Mesenchymal stem cell (in vitro differentiated cells and primary cell): ENCODE measurements at regions not wholly inside any gene's neighbourhood (a gene's known extent, or its start where the extent isn't known, plus 50 kb on each side); places are given as distances from the start of the nearest gene placed in this dataset.

Experiments
- DNase-seq: peaks from one replicate; pipeline ENCODE4 v3.0.0-alpha.2; 2013
- H2AFZ ChIP-seq: one replicate; pipeline ENCODE4 v1.6.1; 2013; ENCODE audit warnings: low read depth, mild to moderate bottlenecking, control low read depth, inconsistent platforms, low read length, moderate library complexity
- H2AK5ac ChIP-seq: 2 replicates; pipeline ENCODE4 v1.6.1; 2013; ENCODE audit warnings: low read length, moderate library complexity, mild to moderate bottlenecking, inconsistent platforms; ENCODE audit not compliant: severe bottlenecking
- H2BK120ac ChIP-seq: one replicate; pipeline ENCODE4 v1.6.1; 2013; ENCODE audit warnings: low read depth, mild to moderate bottlenecking, inconsistent platforms, low read length, moderate library complexity
- H2BK12ac ChIP-seq, 2 experiments: one replicate each; pipeline ENCODE4 v1.6.1; 2013; ENCODE audit warnings: inconsistent platforms in 2 of 2, low read length in 2 of 2, mild to moderate bottlenecking in 2 of 2, moderate library complexity in 2 of 2, control low read depth in 1 of 2
- H2BK15ac ChIP-seq: one replicate; pipeline ENCODE4 v1.6.1; 2013; ENCODE audit warnings: mild to moderate bottlenecking, low read depth, inconsistent platforms; ENCODE audit not compliant: poor library complexity, severe bottlenecking
- H2BK5ac ChIP-seq: 2 replicates; pipeline ENCODE4 v1.6.1; 2013; ENCODE audit warnings: low read depth, mild to moderate bottlenecking, low read length, control low read depth, inconsistent platforms; ENCODE audit not compliant: poor library complexity, severe bottlenecking
- H3K14ac ChIP-seq, 2 experiments: one replicate each; pipeline ENCODE4 v1.6.1; 2013; ENCODE audit warnings: inconsistent platforms in 2 of 2, low read length in 2 of 2, control low read depth in 1 of 2, mild to moderate bottlenecking in 1 of 2, moderate library complexity in 1 of 2
- H3K18ac ChIP-seq, 2 experiments: one replicate each; pipeline ENCODE4 v1.6.1; 2013; ENCODE audit warnings: inconsistent platforms in 2 of 2, low read length in 2 of 2, control low read depth in 1 of 2, low read depth in 1 of 2, mild to moderate bottlenecking in 1 of 2
- H3K23ac ChIP-seq, 2 experiments: one replicate each; pipeline ENCODE4 v1.6.1; 2013; ENCODE audit warnings: inconsistent platforms in 2 of 2, low read length in 2 of 2, mild to moderate bottlenecking in 2 of 2, moderate library complexity in 2 of 2, control low read depth in 1 of 2
- H3K27ac ChIP-seq: 2 replicates; pipeline ENCODE4 v1.5.1; 2013; ENCODE audit warnings: mild to moderate bottlenecking, moderate library complexity, low read length, control low read depth, inconsistent platforms; ENCODE audit not compliant: poor library complexity, severe bottlenecking
- H3K27me3 ChIP-seq, 2 experiments: 2 replicates each; pipeline versions ENCODE4 v1.6.1 to v1.7.0; 2013; ENCODE audit warnings: low read length in 2 of 2, mild to moderate bottlenecking in 2 of 2, moderate library complexity in 2 of 2, control low read depth in 1 of 2, inconsistent platforms in 1 of 2; ENCODE audit not compliant: control insufficient read depth in 1 of 2, insufficient read depth in 1 of 2
- H3K36me3 ChIP-seq, 2 experiments: 2 replicates each; pipeline versions ENCODE4 v1.6.1 to v1.7.0; 2013; ENCODE audit warnings: low read length in 2 of 2, control low read depth in 1 of 2, inconsistent platforms in 1 of 2, low read depth in 1 of 2, mild to moderate bottlenecking in 1 of 2; ENCODE audit not compliant: insufficient read depth in 2 of 2, control insufficient read depth in 1 of 2
- H3K4ac ChIP-seq, 2 experiments: one replicate each; pipeline ENCODE4 v1.6.1; 2013; ENCODE audit warnings: inconsistent platforms in 2 of 2, low read length in 2 of 2, mild to moderate bottlenecking in 2 of 2, moderate library complexity in 2 of 2, control low read depth in 1 of 2, low read depth in 1 of 2
- H3K4me1 ChIP-seq: 2 replicates; pipeline ENCODE4 v1.6.1; 2013; ENCODE audit warnings: low read depth, low read length, control low read depth; ENCODE audit not compliant: control insufficient read depth, insufficient read depth
- H3K4me2 ChIP-seq: 2 replicates; pipeline ENCODE4 v1.6.1; 2013; ENCODE audit warnings: low read length, mild to moderate bottlenecking, inconsistent platforms; ENCODE audit not compliant: poor library complexity, severe bottlenecking
- H3K4me3 ChIP-seq, 2 experiments: 2 replicates each; pipeline versions ENCODE4 v1.5.1 to v1.7.0; 2013; ENCODE audit warnings: low read length in 2 of 2, mild to moderate bottlenecking in 2 of 2, control low read depth in 1 of 2, low read depth in 1 of 2; ENCODE audit not compliant: insufficient read depth in 1 of 2
- H3K79me1 ChIP-seq: replicated peaks from 2 replicates; pipeline ENCODE4 v1.6.1; 2013; ENCODE audit warnings: mild to moderate bottlenecking, control low read depth, low read length, inconsistent platforms; ENCODE audit not compliant: poor library complexity, severe bottlenecking
- H3K9ac ChIP-seq: 2 replicates; pipeline ENCODE4 v1.7.0; 2013; ENCODE audit warnings: mild to moderate bottlenecking, low read length, moderate library complexity
- H3K9me3 ChIP-seq: 2 replicates; pipeline ENCODE4 v1.7.0; 2013; ENCODE audit warnings: mild to moderate bottlenecking, low read length; ENCODE audit not compliant: control insufficient read depth
- H4K8ac ChIP-seq: one replicate; pipeline ENCODE4 v1.6.1; 2013; ENCODE audit warnings: inconsistent platforms, mild to moderate bottlenecking, low read length, moderate library complexity
- H4K91ac ChIP-seq: one replicate; pipeline ENCODE4 v1.6.1; 2013; ENCODE audit warnings: mild to moderate bottlenecking, low read length, inconsistent platforms
- WGBS: methylation state at CpG from one replicate; pipeline ENCODE4 v1.1.7; 2013; ENCODE audit warnings: mixed read lengths; 5-methylcytosine and 5-hydroxymethylcytosine counted together

DNA sequence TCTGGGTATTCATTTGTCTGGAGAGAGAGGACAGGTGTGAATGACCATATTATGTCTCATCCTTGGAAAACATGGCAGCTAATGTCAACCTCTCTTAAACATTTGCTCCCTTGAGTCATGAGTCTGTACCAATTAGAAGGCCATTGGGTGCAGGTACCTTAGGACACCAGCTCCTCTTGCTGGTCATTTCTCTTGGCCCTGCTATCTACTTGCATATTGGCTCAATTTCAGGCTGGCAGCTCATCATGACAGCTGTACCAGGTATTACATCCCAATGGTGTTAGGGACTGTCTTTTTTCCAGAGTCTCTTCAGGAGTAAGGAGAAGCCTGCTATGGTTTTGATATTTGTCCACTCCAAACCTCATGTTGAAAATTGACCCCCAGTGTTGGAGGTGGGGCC, 92.2 kb upstream of the ANKRD28 start:
- peaks cover 9% of the 10 kb centered on the region for H3K4me1 ChIP-seq
- H2BK12ac ChIP-seq: no peak overlapping the region
- no peak overlapping the region for H3K4me2 ChIP-seq
- no peak for DNase-seq
- H3K27ac ChIP-seq: no peak overlapping the region
- H3K14ac ChIP-seq: no peak overlapping the region
- no peak overlapping the region for H3K23ac ChIP-seq
- H3K9ac ChIP-seq: no peak overlapping the region
- H3K9me3 ChIP-seq: peaks cover 32% of the 10 kb centered on the region
- no peak overlapping the region for H4K8ac ChIP-seq
- no peak overlapping the region for H2AK5ac ChIP-seq
- no peak overlapping the region for H3K18ac ChIP-seq
- no peak overlapping the region for H2BK5ac ChIP-seq
- H4K91ac ChIP-seq: no peak overlapping the region
- H3K4me3 ChIP-seq: no peak overlapping the region
- H3K27me3 ChIP-seq: no peaks in the 10 kb centered on the region
- no peaks in the 10 kb centered on the region for H3K36me3 ChIP-seq
- H2BK15ac ChIP-seq: no peak overlapping the region
- no peak overlapping the region for H3K4ac ChIP-seq
- H3K79me1 ChIP-seq: no peaks in the 10 kb centered on the region
- H2AFZ ChIP-seq: no peak overlapping the region
- H2BK120ac ChIP-seq: no peak overlapping the region

DNA sequence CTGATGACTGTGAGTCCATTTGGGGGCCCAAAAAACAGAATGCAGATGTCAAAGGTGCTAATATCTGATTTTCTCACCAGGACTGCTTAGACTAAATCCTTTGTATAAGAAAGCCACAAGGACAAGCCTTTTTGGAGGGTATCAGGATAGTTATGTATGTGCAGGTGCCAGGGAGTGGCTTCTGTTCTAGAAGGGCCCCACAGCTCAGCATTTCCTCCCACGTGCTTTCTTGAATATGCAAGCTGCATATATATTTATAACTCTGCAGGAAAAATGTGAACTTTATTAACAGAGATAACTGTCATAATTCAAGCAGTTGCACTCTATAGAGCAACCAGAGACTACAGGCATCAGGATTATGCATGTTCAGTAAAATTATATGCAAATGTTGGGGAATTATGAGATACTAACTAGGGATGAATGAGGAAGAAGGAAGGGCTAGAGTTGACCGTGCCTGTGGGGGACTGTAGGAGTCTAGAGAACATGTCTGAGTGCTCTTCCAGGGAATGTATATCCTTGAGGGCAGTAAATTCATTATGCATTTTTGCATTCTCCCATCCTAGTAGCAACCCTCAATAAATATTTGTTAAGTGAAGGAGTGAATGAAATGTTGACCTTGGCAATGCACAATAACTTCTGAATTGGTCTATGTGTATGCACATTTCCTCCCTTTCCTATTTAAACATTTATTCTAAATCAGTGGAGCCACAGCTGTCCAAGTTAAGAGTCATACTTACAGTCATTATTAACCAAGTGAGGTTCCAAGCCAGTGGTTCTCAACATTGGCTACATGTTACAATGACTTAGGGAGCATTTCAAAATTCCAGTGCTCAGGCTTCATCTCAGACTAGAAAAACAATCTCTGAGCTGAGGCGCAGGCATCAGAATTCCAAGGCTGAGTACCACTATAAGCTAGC, 94.8 kb upstream of the ANKRD28 start:
- H3K4ac ChIP-seq: no peak overlapping the region
- no peaks in the 10 kb centered on the region for H3K36me3 ChIP-seq
- H4K91ac ChIP-seq: no peak overlapping the region
- H3K4me2 ChIP-seq: no peak overlapping the region
- H4K8ac ChIP-seq: no peak overlapping the region
- H3K4me3 ChIP-seq: no peak overlapping the region
- no peak overlapping the region for H3K23ac ChIP-seq
- H3K9me3 ChIP-seq: peaks cover 22% of the 10 kb centered on the region
- no peaks in the 10 kb centered on the region for H3K79me1 ChIP-seq
- no peak overlapping the region for H2AFZ ChIP-seq
- DNase-seq: no peak
- no peak overlapping the region for H3K18ac ChIP-seq
- WGBS: 94% methylated on average over 1 of the region's 3 CpGs
- H2BK120ac ChIP-seq: no peak overlapping the region
- no peak overlapping the region for H2BK12ac ChIP-seq
- peak overlapping the region; percentile 93 for H3K27ac ChIP-seq
- H2BK5ac ChIP-seq: peak overlapping the region; percentile 24
- H3K4me1 ChIP-seq: peaks cover 9% of the 10 kb centered on the region
- H2AK5ac ChIP-seq: peak overlapping the region; percentile 92
- H3K9ac ChIP-seq: peak overlapping the region; percentile 69
- H3K27me3 ChIP-seq: no peaks in the 10 kb centered on the region
- no peak overlapping the region for H2BK15ac ChIP-seq
- no peak overlapping the region for H3K14ac ChIP-seq

DNA sequence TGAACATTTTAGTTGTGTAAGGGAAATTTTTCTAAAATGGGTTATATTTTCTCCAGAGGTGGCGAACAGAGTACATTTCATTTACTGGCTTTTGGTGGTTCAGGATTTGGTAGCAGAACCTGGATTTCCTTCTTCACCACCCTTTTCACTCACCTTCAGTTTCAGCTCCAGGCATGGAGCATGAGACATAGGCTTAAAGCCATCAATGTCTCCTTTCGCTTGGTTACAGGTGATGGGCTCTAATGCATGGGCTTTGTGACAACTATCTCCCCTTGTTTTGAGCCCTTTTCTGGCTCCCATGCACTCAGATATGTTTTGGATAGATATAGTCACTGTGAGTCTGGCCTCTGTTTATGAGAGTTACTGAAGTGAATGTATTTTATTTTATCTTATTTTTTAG, 96.6 kb upstream of the ANKRD28 start:
- H3K4ac ChIP-seq: no peak overlapping the region
- WGBS: 90% methylated on average over 2 of the region's 2 CpGs
- no peak overlapping the region for H2BK12ac ChIP-seq
- peaks cover 9% of the 10 kb centered on the region for H3K4me1 ChIP-seq
- no peak overlapping the region for H3K9ac ChIP-seq
- H2BK120ac ChIP-seq: no peak overlapping the region
- no peak for DNase-seq
- H3K27me3 ChIP-seq: no peaks in the 10 kb centered on the region
- no peak overlapping the region for H3K14ac ChIP-seq
- H3K36me3 ChIP-seq: no peaks in the 10 kb centered on the region
- peaks cover 18% of the 10 kb centered on the region for H3K9me3 ChIP-seq
- H4K91ac ChIP-seq: no peak overlapping the region
- H3K79me1 ChIP-seq: no peaks in the 10 kb centered on the region
- H3K4me3 ChIP-seq: no peak overlapping the region
- no peak overlapping the region for H4K8ac ChIP-seq
- H2AFZ ChIP-seq: no peak overlapping the region
- H3K27ac ChIP-seq: no peak overlapping the region
- no peak overlapping the region for H3K4me2 ChIP-seq
- H2AK5ac ChIP-seq: no peak overlapping the region
- H2BK5ac ChIP-seq: peak overlapping the region; percentile 58
- H3K23ac ChIP-seq: no peak overlapping the region
- no peak overlapping the region for H2BK15ac ChIP-seq
- H3K18ac ChIP-seq: no peak overlapping the region

DNA sequence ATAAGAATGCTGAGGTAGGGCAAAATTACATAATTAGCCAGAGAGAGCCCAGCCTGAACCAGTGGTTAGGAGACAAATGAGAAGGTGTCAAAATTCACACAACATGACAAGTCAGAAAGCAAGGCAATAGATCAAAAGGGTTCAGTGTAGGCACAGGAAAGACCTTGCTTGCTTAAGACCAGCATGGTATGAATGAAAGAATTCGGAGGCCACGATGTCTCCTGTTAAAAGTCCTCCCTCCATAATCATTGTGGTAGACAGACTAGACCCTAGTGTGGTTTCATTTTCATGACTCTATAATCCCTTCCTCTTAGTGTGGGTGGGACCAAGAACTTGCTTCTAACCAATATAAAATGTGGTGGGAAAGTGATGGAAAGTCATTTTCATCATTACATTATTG, 98.7 kb upstream of the ANKRD28 start:
- H4K91ac ChIP-seq: no peak overlapping the region
- H2AK5ac ChIP-seq: no peak overlapping the region
- H3K4me2 ChIP-seq: no peak overlapping the region
- no peak overlapping the region for H4K8ac ChIP-seq
- 93% methylated on average over 2 of the region's 2 CpGs for WGBS
- no peak overlapping the region for H3K4me3 ChIP-seq
- no peak overlapping the region for H3K4ac ChIP-seq
- DNase-seq: no peak
- no peak overlapping the region for H2BK120ac ChIP-seq
- no peak overlapping the region for H2BK15ac ChIP-seq
- H3K36me3 ChIP-seq: no peaks in the 10 kb centered on the region
- no peak overlapping the region for H2AFZ ChIP-seq
- peaks cover 9% of the 10 kb centered on the region for H3K4me1 ChIP-seq
- no peak overlapping the region for H3K27ac ChIP-seq
- H3K23ac ChIP-seq: no peak overlapping the region
- H3K18ac ChIP-seq: no peak overlapping the region
- H3K79me1 ChIP-seq: no peaks in the 10 kb centered on the region
- H2BK5ac ChIP-seq: no peak overlapping the region
- H2BK12ac ChIP-seq: no peak overlapping the region
- no peak overlapping the region for H3K9ac ChIP-seq
- no peak overlapping the region for H3K14ac ChIP-seq
- H3K27me3 ChIP-seq: no peaks in the 10 kb centered on the region
- peaks cover 9% of the 10 kb centered on the region for H3K9me3 ChIP-seq
